SW 1271 (cell line): ENCODE measurements at regions not wholly inside any gene's neighbourhood (a gene's known extent, or its start where the extent isn't known, plus 50 kb on each side); places are given as distances from the start of the nearest gene placed in this dataset.

Experiments
- DNase-seq, 2 experiments: peaks; one replicate each; lab custom pipeline; 2025; lab: John Stamatoyannopoulos, UW

GRCh38 chr14:104371031-104371430, 208.5 kb upstream of the C14orf180 start:
- no peak for DNase-seq

- DNase-seq, result no peak
These were observed 207.6 kb upstream of the C14orf180 start for GRCh38 chr14:104371917-104372316.

- DNase-seq, result no peak
These were observed 207.0 kb upstream of the C14orf180 start for GRCh38 chr14:104372390-104373054.

GRCh38 chr14:104373055-104373854, 206.3 kb upstream of the C14orf180 start:
- no peak for DNase-seq

- no peak for DNase-seq
These were observed 205.5 kb upstream of the C14orf180 start for GRCh38 chr14:104373855-104374717.

- no peak for DNase-seq
These were observed 204.9 kb upstream of the C14orf180 start for GRCh38 chr14:104374718-104375080.

GRCh38 chr14:104375551-104376201, 203.9 kb upstream of the C14orf180 start:
- no peak for DNase-seq

GRCh38 chr14:104376202-104377140, 203.1 kb upstream of the C14orf180 start:
- DNase-seq, result no peak

- DNase-seq, result no peak
These were observed 202.3 kb upstream of the C14orf180 start for GRCh38 chr14:104377256-104377655.

- no peak for DNase-seq
These were observed 200.9 kb upstream of the C14orf180 start for GRCh38 chr14:104378698-104379113.

- DNase-seq, result no peak
These were observed 197.0 kb upstream of the C14orf180 start for GRCh38 chr14:104382361-104383087.

GRCh38 chr14:104383088-104383995, 196.2 kb upstream of the C14orf180 start:
- DNase-seq, result no peak

- DNase-seq, result no peak
These were observed 195.4 kb upstream of the C14orf180 start for GRCh38 chr14:104383996-104384775.

- DNase-seq, result no peak
These were observed 194.8 kb upstream of the C14orf180 start for GRCh38 chr14:104384776-104385071.

- DNase-seq, result no peak
These were observed 194.5 kb upstream of the C14orf180 start for GRCh38 chr14:104385111-104385510.

- no peak for DNase-seq
These were observed 193.9 kb upstream of the C14orf180 start for GRCh38 chr14:104385531-104386101.

GRCh38 chr14:104386151-104386841, 193.3 kb upstream of the C14orf180 start:
- DNase-seq, result no peak
